ENCODE measurements at regions not wholly inside any gene's neighbourhood (a gene's known extent, or its start where the extent isn't known, plus 50 kb on each side); places are given as distances from the start of the nearest gene placed in this dataset.
A peak's percentile ranks its signal among the peaks of the same experiment; 100 is the strongest.
"Not testable (repeated sequence)": the region's sequence is repeated elsewhere in the genome, so short reads cannot be mapped to it uniquely, and the experiment has no call there.

- DNase-seq = no peak
Measured at GRCh38 chr14:89519040-89519439, 102.0 kb upstream of the FOXN3 start.

GRCh38 chr14:89516173-89516572, 99.1 kb upstream of the FOXN3 start:
- no peak for DNase-seq

GRCh38 chr14:89514601-89515000, 97.6 kb upstream of the FOXN3 start:
- DNase-seq = no peak

- no peak for DNase-seq
Measured at GRCh38 chr14:89509891-89510290, 92.9 kb upstream of the FOXN3 start.

GRCh38 chr14:89508863-89509262, 91.8 kb upstream of the FOXN3 start:
- no peak for DNase-seq

GRCh38 chr14:89507926-89508460, 91.0 kb upstream of the FOXN3 start:
- no peak for DNase-seq

GRCh38 chr14:89507521-89507920, 90.5 kb upstream of the FOXN3 start:
- DNase-seq = peak; percentile 66

GRCh38 chr14:89506891-89507452, 89.9 kb upstream of the FOXN3 start:
- DNase-seq = not testable (repeated sequence)

GRCh38 chr14:89504602-89505313, 87.7 kb upstream of the FOXN3 start:
- peak; percentile 88 for DNase-seq

GRCh38 chr14:89504091-89504490, 87.1 kb upstream of the FOXN3 start:
- peak; percentile 74 for DNase-seq

- no peak for DNase-seq
Measured at GRCh38 chr14:89503431-89503996, 86.5 kb upstream of the FOXN3 start.

GRCh38 chr14:89502966-89503365, 85.9 kb upstream of the FOXN3 start:
- no peak for DNase-seq

GRCh38 chr14:89501381-89501780, 84.3 kb upstream of the FOXN3 start:
- no peak for DNase-seq

GRCh38 chr14:89500303-89500702, 83.3 kb upstream of the FOXN3 start:
- DNase-seq = no peak

- peak; percentile 41 for DNase-seq
Measured at GRCh38 chr14:89498878-89499277, 81.8 kb upstream of the FOXN3 start.

- DNase-seq = no peak
Measured at GRCh38 chr14:89495718-89496117, 78.7 kb upstream of the FOXN3 start.

- no peak for DNase-seq
Measured at GRCh38 chr14:89493877-89494634, 77.0 kb upstream of the FOXN3 start.

GRCh38 chr14:89493406-89493805, 76.4 kb upstream of the FOXN3 start:
- DNase-seq = no peak

- DNase-seq = no peak
Measured at GRCh38 chr14:89491711-89492381, 74.8 kb upstream of the FOXN3 start.

- DNase-seq = no peak
Measured at GRCh38 chr14:89490466-89490865, 73.4 kb upstream of the FOXN3 start.

GRCh38 chr14:89489761-89490437, 72.9 kb upstream of the FOXN3 start:
- no peak for DNase-seq

GRCh38 chr14:89486961-89487360, 69.9 kb upstream of the FOXN3 start:
- peak; percentile 73 for DNase-seq

Measured in inflammatory macrophage treated with lipopolysaccharide for 4 hours (primary cell).